ENCODE measurements at regions not wholly inside any gene's neighbourhood (a gene's known extent, or its start where the extent isn't known, plus 50 kb on each side); places are given as distances from the start of the nearest gene placed in this dataset.

- TF ChIP-seq RBBP5 (IDR thresholded peaks at IDR 0.05; ENCODE audit: borderline replicate concordance, insufficient read depth, low read length, poor library complexity, severe bottlenecking): peak; percentile 51
- TF ChIP-seq ZBTB7A (IDR thresholded peaks at IDR 0.05; ENCODE audit: borderline replicate concordance, control insufficient read depth, low read depth, low read length): no peak
- TF ChIP-seq JUN (IDR thresholded peaks at IDR 0.05; ENCODE audit: borderline replicate concordance, low read depth, low read length): 0 out of 2 replicates have a peak, but pooled peaks have one; percentile 7
- no peak for TF ChIP-seq JUN (CRISPR knock-in tag; IDR thresholded peaks at IDR 0.05; ENCODE audit: borderline replicate concordance)
- TF ChIP-seq STAT6 (CRISPR knock-in tag; IDR thresholded peaks at IDR 0.05): no peak
- no peak for TF ChIP-seq FOXO4 (CRISPR knock-in tag; IDR thresholded peaks at IDR 0.05)
- TF ChIP-seq MYC (IDR thresholded peaks at IDR 0.05; ENCODE audit: low read depth, low read length): peak; percentile 68; the same call in 1 of the 2 replicates
- peak; percentile 77; the same call in 1 of the 2 replicates for TF ChIP-seq MYC (CRISPR knock-in tag; IDR thresholded peaks at IDR 0.05; ENCODE audit: borderline replicate concordance, low read depth)
Measured at GRCh38 chr4:37001688-37002436, 242.7 kb upstream of the NWD2 start (continued).
